ENCODE measurements at regions not wholly inside any gene's neighbourhood (a gene's known extent, or its start where the extent isn't known, plus 50 kb on each side); places are given as distances from the start of the nearest gene placed in this dataset.

DNA sequence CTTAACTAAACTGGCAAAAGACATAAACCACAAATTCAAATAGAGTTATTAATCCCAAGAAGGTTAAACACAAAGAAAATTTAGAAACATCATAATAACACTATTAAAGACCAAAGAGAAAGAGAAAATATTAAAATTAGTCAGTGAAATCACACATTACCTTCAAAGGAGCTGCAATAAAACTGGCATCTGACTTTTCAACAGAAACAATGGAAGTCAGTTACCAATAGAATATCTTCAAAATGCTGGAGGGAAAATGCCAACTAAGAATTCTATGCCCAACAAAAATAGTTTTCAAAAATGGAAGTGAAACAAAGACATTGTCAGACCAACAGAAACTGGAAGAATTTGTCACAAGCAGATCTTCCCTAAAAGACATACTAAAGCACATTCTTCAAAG lies 68.7 kb upstream of the RNF7 start:
- no peaks in the 10 kb centered on the region for H3K27me3 ChIP-seq (ENCODE audit: insufficient read depth, low read length, poor library complexity)
- no peak overlapping the region for H3K4me3 ChIP-seq (ENCODE audit: low read length)
- H2BK15ac ChIP-seq (replicated peaks; ENCODE audit: low read depth): no peak overlapping the region
- H4K8ac ChIP-seq (ENCODE audit: low read depth, low read length): no peak overlapping the region
- H2BK120ac ChIP-seq (ENCODE audit: low read depth, low read length): no peak overlapping the region
- H4K5ac ChIP-seq (ENCODE audit: low read length): no peak overlapping the region
- H2BK5ac ChIP-seq (ENCODE audit: low read length): no peak overlapping the region
- DNase-seq: peak; percentile 28
- no peak overlapping the region for H3K4me2 ChIP-seq (ENCODE audit: low read length)
- H3K79me1 ChIP-seq (ENCODE audit: low read length): no peaks in the 10 kb centered on the region
- H3K4ac ChIP-seq (ENCODE audit: low read depth, low read length): no peak overlapping the region
- H2AK5ac ChIP-seq (ENCODE audit: low read length): no peak overlapping the region
- no peaks in the 10 kb centered on the region for H3K4me1 ChIP-seq (ENCODE audit: control insufficient read depth, low read depth, low read length)
- H3K27ac ChIP-seq (ENCODE audit: low read depth, low read length): no peak overlapping the region
- no peak overlapping the region for H3K9ac ChIP-seq (ENCODE audit: low read length)
- no peak overlapping the region for H3K23ac ChIP-seq (ENCODE audit: low read length)
- H3K79me2 ChIP-seq (ENCODE audit: control insufficient read depth, insufficient read depth, low read length): no peaks in the 10 kb centered on the region
- no peak overlapping the region for H3K18ac ChIP-seq (ENCODE audit: low read length)
- H3K36me3 ChIP-seq (ENCODE audit: control insufficient read depth, insufficient read depth, low read length): no peaks in the 10 kb centered on the region
- H3K56ac ChIP-seq (ENCODE audit: low read length): no peak overlapping the region

GRCh38 chr3:141677701-141678100 lies 60.4 kb upstream of the RNF7 start:
- Histone ChIP-seq H3K18ac (ENCODE audit: low read length) (no peak overlapping the region), H3K4me2 (ENCODE audit: low read length) (no peak overlapping the region), H3K23ac (ENCODE audit: low read length) (no peak overlapping the region), H3K9ac (ENCODE audit: low read length) (no peak overlapping the region), H4K8ac (ENCODE audit: low read depth, low read length) (no peak overlapping the region), H3K56ac (ENCODE audit: low read length) (no peak overlapping the region), H2AK5ac (ENCODE audit: low read length) (no peak overlapping the region), H3K27me3 (ENCODE audit: insufficient read depth, low read length, poor library complexity) (no peaks in the 10 kb centered on the region), H3K4me3 (ENCODE audit: low read length) (no peak overlapping the region), H3K4ac (ENCODE audit: low read depth, low read length) (no peak overlapping the region), H3K79me2 (ENCODE audit: control insufficient read depth, insufficient read depth, low read length) (no peaks in the 10 kb centered on the region), H2BK120ac (ENCODE audit: low read depth, low read length) (no peak overlapping the region), H4K5ac (ENCODE audit: low read length) (no peak overlapping the region), H3K27ac (ENCODE audit: low read depth, low read length) (no peak overlapping the region), H2BK5ac (ENCODE audit: low read length) (no peak overlapping the region), H2BK15ac (replicated peaks; ENCODE audit: low read depth) (no peak overlapping the region), H3K79me1 (ENCODE audit: low read length) (no peaks in the 10 kb centered on the region), H3K4me1 (ENCODE audit: control insufficient read depth, low read depth, low read length) (peaks cover 4% of the 10 kb centered on the region), H3K36me3 (ENCODE audit: control insufficient read depth, insufficient read depth, low read length) (no peaks in the 10 kb centered on the region)
- no peak for DNase-seq

DNA sequence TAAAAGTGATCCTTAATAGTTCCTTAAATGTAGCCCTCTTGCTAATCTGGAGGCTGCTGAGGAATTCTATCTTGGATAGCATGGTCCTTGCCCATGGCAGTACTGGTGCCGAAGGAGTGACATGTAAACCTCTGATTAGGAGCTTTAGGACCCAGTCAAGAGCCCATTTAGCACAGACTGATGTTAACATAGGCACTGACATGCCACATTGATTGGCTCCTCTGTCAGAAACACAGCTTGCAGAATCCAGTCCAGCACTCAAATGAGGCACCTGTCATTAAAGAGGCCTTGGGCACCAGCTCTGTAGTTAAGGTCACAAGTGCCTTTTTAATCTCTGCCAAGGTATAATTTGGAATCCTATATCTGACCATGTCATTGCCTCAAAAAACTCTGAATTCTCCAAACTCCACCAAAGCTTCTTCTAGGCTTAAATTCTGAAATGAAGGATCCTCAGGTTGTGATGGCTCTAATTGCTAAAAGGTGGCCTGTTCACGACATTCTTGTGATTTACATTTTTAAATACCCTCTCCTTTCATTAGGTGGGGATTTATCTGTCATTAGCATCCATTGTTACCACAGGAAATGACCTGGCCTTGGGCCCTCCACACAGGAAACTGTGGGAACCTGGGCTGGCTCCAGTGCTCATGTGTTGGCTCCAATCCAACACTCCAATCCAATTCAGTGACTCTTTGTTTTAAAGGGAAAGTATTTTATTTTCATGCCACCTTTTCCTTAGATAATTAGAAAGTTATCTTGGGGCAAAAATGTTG lies 57.3 kb upstream of the RNF7 start:
- Histone ChIP-seq H2AK5ac (ENCODE audit: low read length) (no peak overlapping the region), H2BK15ac (replicated peaks; ENCODE audit: low read depth) (no peak overlapping the region), H3K56ac (ENCODE audit: low read length) (no peak overlapping the region), H3K4me3 (ENCODE audit: low read length) (no peak overlapping the region), H3K9ac (ENCODE audit: low read length) (no peak overlapping the region), H2BK5ac (ENCODE audit: low read length) (no peak overlapping the region), H3K27ac (ENCODE audit: low read depth, low read length) (no peak overlapping the region), H3K79me1 (ENCODE audit: low read length) (no peaks in the 10 kb centered on the region), H3K4me1 (ENCODE audit: control insufficient read depth, low read depth, low read length) (peaks cover 4% of the 10 kb centered on the region), H2BK120ac (ENCODE audit: low read depth, low read length) (no peak overlapping the region), H3K27me3 (ENCODE audit: insufficient read depth, low read length, poor library complexity) (no peaks in the 10 kb centered on the region), H3K4me2 (ENCODE audit: low read length) (no peak overlapping the region), H3K79me2 (ENCODE audit: control insufficient read depth, insufficient read depth, low read length) (no peaks in the 10 kb centered on the region), H3K4ac (ENCODE audit: low read depth, low read length) (no peak overlapping the region), H3K23ac (ENCODE audit: low read length) (no peak overlapping the region), H4K5ac (ENCODE audit: low read length) (no peak overlapping the region), H4K8ac (ENCODE audit: low read depth, low read length) (no peak overlapping the region), H3K18ac (ENCODE audit: low read length) (no peak overlapping the region), H3K36me3 (ENCODE audit: control insufficient read depth, insufficient read depth, low read length) (no peaks in the 10 kb centered on the region)
- WGBS (ENCODE audit: extremely low coverage, insufficient coverage, low lambda C conversion rate): no CpG with 5 or more reads among the region's 2 CpGs
- peak; percentile 80 for DNase-seq

DNA sequence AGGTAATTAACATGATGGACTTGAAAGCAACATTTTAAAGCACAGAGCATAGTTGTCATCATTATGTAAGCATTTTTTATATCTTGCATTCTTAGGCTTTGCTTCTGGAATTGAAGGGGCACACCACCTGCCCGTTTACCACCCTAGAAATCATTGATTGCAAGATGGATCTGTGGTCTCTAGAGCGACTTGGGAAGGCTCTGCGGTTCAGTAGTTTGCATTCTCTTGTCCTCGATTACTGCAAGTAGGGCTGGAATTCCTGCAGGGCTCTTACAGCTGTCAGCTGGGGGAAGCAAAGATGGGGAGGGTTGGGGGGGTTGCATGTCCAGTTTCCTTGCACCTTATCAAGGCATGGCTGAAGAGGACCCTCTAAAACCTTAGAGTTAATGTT lies 56.7 kb upstream of the RNF7 start:
- Histone ChIP-seq H3K9ac (ENCODE audit: low read length) (no peak overlapping the region), H4K8ac (ENCODE audit: low read depth, low read length) (no peak overlapping the region)
- WGBS (ENCODE audit: extremely low coverage, insufficient coverage, low lambda C conversion rate): no CpG with 5 or more reads among the region's 4 CpGs

DNA sequence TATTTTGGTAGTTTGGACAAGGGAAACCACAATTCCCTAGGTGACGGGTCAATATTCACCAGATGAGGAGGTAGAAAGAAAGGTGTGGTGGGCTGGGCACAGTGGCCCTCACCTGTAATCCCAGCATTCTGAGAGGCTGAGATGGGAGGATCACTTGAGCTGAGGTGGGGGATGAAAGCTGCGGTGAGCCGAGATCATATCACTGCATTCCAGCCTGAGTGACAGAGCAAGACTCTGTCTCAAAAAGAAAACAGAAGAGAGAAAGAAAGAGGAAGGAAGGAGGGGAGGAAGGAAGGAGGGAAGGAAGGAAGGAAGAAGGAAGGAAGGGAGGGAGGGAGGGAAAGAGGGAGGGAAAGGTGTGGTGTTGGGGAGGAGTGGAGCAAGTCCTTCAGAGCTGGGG lies 56.1 kb upstream of the RNF7 start:
- Histone ChIP-seq H3K27me3 (ENCODE audit: insufficient read depth, low read length, poor library complexity) (no peaks in the 10 kb centered on the region), H3K4ac (ENCODE audit: low read depth, low read length) (no peak overlapping the region), H2BK15ac (replicated peaks; ENCODE audit: low read depth) (no peak overlapping the region), H3K4me3 (ENCODE audit: low read length) (no peak overlapping the region), H3K79me2 (ENCODE audit: control insufficient read depth, insufficient read depth, low read length) (no peaks in the 10 kb centered on the region), H3K23ac (ENCODE audit: low read length) (no peak overlapping the region), H4K8ac (ENCODE audit: low read depth, low read length) (no peak overlapping the region), H3K9ac (ENCODE audit: low read length) (no peak overlapping the region), H4K5ac (ENCODE audit: low read length) (no peak overlapping the region), H3K56ac (ENCODE audit: low read length) (no peak overlapping the region), H3K36me3 (ENCODE audit: control insufficient read depth, insufficient read depth, low read length) (no peaks in the 10 kb centered on the region), H3K18ac (ENCODE audit: low read length) (no peak overlapping the region), H2BK5ac (ENCODE audit: low read length) (no peak overlapping the region), H3K79me1 (ENCODE audit: low read length) (no peaks in the 10 kb centered on the region), H2BK120ac (ENCODE audit: low read depth, low read length) (no peak overlapping the region), H3K4me1 (ENCODE audit: control insufficient read depth, low read depth, low read length) (peaks cover 4% of the 10 kb centered on the region), H3K4me2 (ENCODE audit: low read length) (no peak overlapping the region), H2AK5ac (ENCODE audit: low read length) (no peak overlapping the region), H3K27ac (ENCODE audit: low read depth, low read length) (no peak overlapping the region)
- DNase-seq: peak; percentile 26
- WGBS (ENCODE audit: extremely low coverage, insufficient coverage, low lambda C conversion rate): no CpG with 5 or more reads among the region's 3 CpGs

More for the DNA sequence above, 56.7 kb upstream of the RNF7 start:
- Histone ChIP-seq H3K56ac (ENCODE audit: low read length) (no peak overlapping the region), H3K18ac (ENCODE audit: low read length) (no peak overlapping the region), H2BK120ac (ENCODE audit: low read depth, low read length) (no peak overlapping the region), H3K4me2 (ENCODE audit: low read length) (no peak overlapping the region), H3K79me1 (ENCODE audit: low read length) (no peaks in the 10 kb centered on the region), H3K36me3 (ENCODE audit: control insufficient read depth, insufficient read depth, low read length) (no peaks in the 10 kb centered on the region), H2AK5ac (ENCODE audit: low read length) (no peak overlapping the region), H3K79me2 (ENCODE audit: control insufficient read depth, insufficient read depth, low read length) (no peaks in the 10 kb centered on the region), H2BK15ac (replicated peaks; ENCODE audit: low read depth) (no peak overlapping the region), H3K4ac (ENCODE audit: low read depth, low read length) (peak overlapping the region; percentile 42), H3K4me3 (ENCODE audit: low read length) (no peak overlapping the region), H3K27ac (ENCODE audit: low read depth, low read length) (no peak overlapping the region), H2BK5ac (ENCODE audit: low read length) (no peak overlapping the region), H4K5ac (ENCODE audit: low read length) (no peak overlapping the region), H3K27me3 (ENCODE audit: insufficient read depth, low read length, poor library complexity) (no peaks in the 10 kb centered on the region), H3K23ac (ENCODE audit: low read length) (no peak overlapping the region), H3K4me1 (ENCODE audit: control insufficient read depth, low read depth, low read length) (peaks cover 4% of the 10 kb centered on the region)
- no peak for DNase-seq

- Histone ChIP-seq H3K4me1 (ENCODE audit: control insufficient read depth, low read depth, low read length) (peaks cover 4% of the 10 kb centered on the region), H3K4ac (ENCODE audit: low read depth, low read length) (no peak overlapping the region), H3K4me3 (ENCODE audit: low read length) (no peak overlapping the region), H3K4me2 (ENCODE audit: low read length) (no peak overlapping the region), H2AK5ac (ENCODE audit: low read length) (no peak overlapping the region), H2BK120ac (ENCODE audit: low read depth, low read length) (no peak overlapping the region), H3K23ac (ENCODE audit: low read length) (no peak overlapping the region), H2BK15ac (replicated peaks; ENCODE audit: low read depth) (no peak overlapping the region), H3K79me2 (ENCODE audit: control insufficient read depth, insufficient read depth, low read length) (no peaks in the 10 kb centered on the region), H3K27ac (ENCODE audit: low read depth, low read length) (no peak overlapping the region), H2BK5ac (ENCODE audit: low read length) (no peak overlapping the region), H4K5ac (ENCODE audit: low read length) (no peak overlapping the region), H3K79me1 (ENCODE audit: low read length) (no peaks in the 10 kb centered on the region), H3K18ac (ENCODE audit: low read length) (no peak overlapping the region), H4K8ac (ENCODE audit: low read depth, low read length) (no peak overlapping the region), H3K56ac (ENCODE audit: low read length) (peak overlapping the region; percentile 5), H3K27me3 (ENCODE audit: insufficient read depth, low read length, poor library complexity) (no peaks in the 10 kb centered on the region), H3K36me3 (ENCODE audit: control insufficient read depth, insufficient read depth, low read length) (no peaks in the 10 kb centered on the region), H3K9ac (ENCODE audit: low read length) (no peak overlapping the region)
- no CpG with 5 or more reads among the region's 9 CpGs for WGBS (ENCODE audit: extremely low coverage, insufficient coverage, low lambda C conversion rate)
- no peak for DNase-seq
Observed at GRCh38 chr3:141682921-141683320, 55.2 kb upstream of the RNF7 start.

Data from mesendoderm (in vitro differentiated cells).